Rectal smooth muscle tissue (tissue), 1 donor: ENCODE measurements at regions not wholly inside any gene's neighbourhood (a gene's known extent, or its start where the extent isn't known, plus 50 kb on each side); places are given as distances from the start of the nearest gene placed in this dataset.
"Not testable (repeated sequence)": the region's sequence is repeated elsewhere in the genome, so short reads cannot be mapped to it uniquely, and the experiment has no call there.

ENCODE experiments used
- H3K27ac ChIP-seq: one replicate; pipeline ENCODE4 v1.7.0; 2013; ENCODE audit warnings: low read depth, low read length, inconsistent platforms
- H3K27me3 ChIP-seq: one replicate; pipeline ENCODE4 v1.7.0; 2013; ENCODE audit warnings: low read length; ENCODE audit not compliant: control insufficient read depth, insufficient read depth
- H3K36me3 ChIP-seq: one replicate; pipeline ENCODE4 v1.7.0; 2013; ENCODE audit warnings: low read length; ENCODE audit not compliant: control insufficient read depth, insufficient read depth
- H3K4me1 ChIP-seq: one replicate; pipeline ENCODE4 v1.7.0; 2013; ENCODE audit warnings: low read length; ENCODE audit not compliant: control insufficient read depth, insufficient read depth
- H3K4me3 ChIP-seq: one replicate; pipeline ENCODE4 v1.7.0; 2013; ENCODE audit warnings: low read length
- H3K9ac ChIP-seq: one replicate; pipeline ENCODE4 v1.7.0; 2013; ENCODE audit warnings: low read length

DNA sequence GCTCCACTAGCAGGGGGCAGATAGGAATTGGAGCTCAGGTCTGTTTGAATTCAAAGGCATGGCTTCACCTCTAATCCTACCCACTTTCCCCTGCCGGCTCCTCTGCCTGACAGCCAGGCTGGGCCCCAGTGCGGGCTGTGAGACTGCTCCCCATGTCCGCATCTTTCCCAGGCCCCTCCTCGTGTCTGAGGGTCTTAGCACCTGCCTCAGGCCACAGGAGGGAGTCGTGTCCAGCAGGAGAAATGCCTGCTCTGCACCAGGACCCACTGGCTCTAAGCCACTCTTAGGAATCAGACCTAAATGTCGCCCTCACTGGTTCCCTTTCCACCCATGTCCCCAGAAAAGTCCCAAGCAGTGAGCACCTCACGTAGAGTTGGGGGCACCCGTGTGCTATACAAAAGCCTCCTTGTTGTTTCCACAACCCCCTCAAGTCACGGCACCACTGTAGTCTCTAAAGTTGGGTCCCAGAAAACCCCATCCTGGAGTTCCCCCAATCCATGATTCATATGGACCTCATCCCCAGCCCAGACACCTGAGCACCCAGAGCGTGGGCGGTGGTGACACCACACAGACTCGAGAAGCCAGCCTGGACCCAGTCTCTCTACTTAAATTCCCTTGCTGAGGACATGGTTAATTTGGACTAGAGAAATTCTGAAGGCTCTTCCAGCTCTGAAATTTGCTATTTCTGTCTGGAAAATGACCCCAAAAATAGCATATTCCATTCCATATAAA, 466.4 kb upstream of the ZMIZ1 start:
- no peak overlapping the region for H3K4me3 ChIP-seq
- H3K4me1 ChIP-seq, result peaks cover 2% of the 10 kb centered on the region
- no peak overlapping the region for H3K9ac ChIP-seq
- H3K27ac ChIP-seq, result no peak overlapping the region
- H3K36me3 ChIP-seq, result no peaks in the 10 kb centered on the region
- H3K27me3 ChIP-seq, result no peaks in the 10 kb centered on the region

DNA sequence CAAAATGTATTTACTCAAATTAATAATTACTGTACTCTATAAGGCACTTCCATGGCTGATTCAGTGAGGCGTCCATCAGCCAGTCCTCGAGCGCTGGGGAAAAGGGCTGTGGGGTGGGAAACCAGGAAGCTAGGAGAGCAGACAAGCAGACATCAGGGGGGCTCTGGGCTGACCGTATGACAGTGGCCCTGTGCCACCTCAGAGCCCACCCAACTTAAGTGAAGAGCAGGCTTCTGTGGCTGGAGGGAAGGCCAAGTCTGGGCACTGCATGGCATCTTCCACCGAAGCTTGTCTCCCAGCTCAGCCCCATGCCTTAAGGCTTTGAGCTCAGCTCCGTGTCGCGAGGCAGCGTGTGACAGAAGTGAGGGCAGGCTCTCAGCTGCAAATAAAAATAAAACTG, 464.5 kb upstream of the ZMIZ1 start:
- H3K27ac ChIP-seq, result no peak overlapping the region
- no peak overlapping the region for H3K9ac ChIP-seq
- no peak overlapping the region for H3K4me3 ChIP-seq
- H3K36me3 ChIP-seq, result no peaks in the 10 kb centered on the region
- H3K27me3 ChIP-seq, result no peaks in the 10 kb centered on the region
- H3K4me1 ChIP-seq, result no peaks in the 10 kb centered on the region

DNA sequence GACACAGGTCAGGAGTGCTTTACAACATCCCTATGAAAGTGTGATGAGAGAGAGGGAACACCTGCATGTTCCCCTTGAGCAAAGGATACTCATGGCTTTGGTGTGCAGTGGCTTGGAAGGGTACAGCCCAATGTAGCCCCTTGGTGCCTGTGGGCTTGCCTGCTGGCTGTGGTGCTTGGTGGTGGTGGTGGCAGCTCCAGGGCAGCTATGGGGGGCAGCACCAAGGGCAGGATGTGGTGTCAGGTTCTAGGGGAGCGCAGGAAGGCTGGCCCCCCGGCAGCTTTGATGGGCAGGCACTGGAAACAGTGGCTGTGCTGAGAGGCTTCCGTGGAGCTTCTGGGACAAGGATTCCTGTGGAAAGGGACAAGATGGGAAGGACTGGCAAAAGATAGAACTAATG, 464.0 kb upstream of the ZMIZ1 start:
- Histone ChIP-seq H3K4me3 (no peak overlapping the region), H3K4me1 (no peaks in the 10 kb centered on the region), H3K27ac (no peak overlapping the region), H3K36me3 (no peaks in the 10 kb centered on the region), H3K9ac (no peak overlapping the region), H3K27me3 (no peaks in the 10 kb centered on the region)

DNA sequence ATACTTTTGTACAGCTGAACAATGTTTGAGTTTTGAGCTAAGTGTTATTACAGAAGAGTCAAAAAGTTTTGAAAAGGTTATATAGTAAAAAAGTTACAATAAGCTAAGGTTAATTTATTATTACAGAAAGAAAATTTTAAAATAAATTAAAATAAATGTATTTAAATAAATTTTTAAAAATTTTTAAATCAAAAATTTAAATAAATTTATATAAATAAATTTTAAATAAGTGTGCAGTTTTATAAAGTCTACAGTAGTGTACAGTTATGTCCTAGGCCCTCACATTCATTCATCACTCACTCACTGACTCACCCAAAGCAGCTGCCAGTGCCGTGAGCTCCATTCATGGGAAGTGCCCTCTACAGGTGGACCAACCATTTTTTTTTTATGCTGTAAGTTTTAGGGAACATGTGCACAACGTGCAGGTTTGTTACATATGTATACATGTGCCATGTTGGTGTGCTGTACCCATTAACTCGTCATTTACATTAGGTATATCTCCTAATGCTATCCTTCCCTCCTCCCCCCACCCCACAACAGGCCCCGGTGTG, 462.9 kb upstream of the ZMIZ1 start:
- Histone ChIP-seq H3K27me3 (no peaks in the 10 kb centered on the region), H3K27ac (no peak overlapping the region), H3K4me1 (no peaks in the 10 kb centered on the region), H3K9ac (no peak overlapping the region), H3K36me3 (no peaks in the 10 kb centered on the region), H3K4me3 (no peak overlapping the region)

DNA sequence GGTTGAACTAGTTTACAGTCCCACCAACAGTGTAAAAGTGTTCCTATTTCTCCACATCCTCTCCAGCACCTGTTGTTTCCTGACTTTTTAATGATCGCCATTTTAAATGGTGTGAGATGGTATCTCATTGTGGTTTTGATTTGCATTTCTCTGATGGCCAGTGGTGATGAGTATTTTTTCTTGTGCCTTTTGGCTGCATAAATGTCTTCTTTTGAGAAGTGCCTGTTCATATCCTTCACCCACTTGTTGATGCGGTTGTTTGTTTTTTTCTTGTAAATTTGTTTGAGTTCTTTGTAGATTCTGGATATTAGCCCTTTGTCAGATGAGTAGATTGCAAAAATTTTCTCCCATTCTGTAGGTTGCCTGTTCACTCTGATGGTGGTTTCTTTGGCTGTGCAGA, 462.0 kb upstream of the ZMIZ1 start:
- H3K36me3 ChIP-seq, H3K4me3 ChIP-seq, H3K9ac ChIP-seq, H3K27ac ChIP-seq, H3K4me1 ChIP-seq, H3K27me3 ChIP-seq: not testable (repeated sequence)

DNA sequence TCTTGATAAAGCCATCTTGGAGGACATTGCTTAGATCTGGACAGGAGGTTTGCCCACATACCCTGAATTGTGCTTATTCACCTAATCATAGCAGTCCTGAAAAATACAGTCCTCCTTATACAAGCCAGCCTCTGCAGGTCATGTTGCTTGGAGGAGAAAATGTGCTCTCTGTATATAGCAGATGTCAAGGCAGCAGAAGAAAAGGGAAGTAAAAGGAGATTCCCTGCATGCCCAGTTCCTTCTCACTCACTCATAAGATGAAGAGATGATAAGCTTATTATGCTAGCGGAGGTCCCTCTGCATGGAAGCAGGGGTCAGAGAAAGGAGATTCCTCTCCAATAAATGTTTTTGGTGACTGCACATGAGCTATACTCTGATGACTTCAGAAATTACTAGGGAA, 458.8 kb upstream of the ZMIZ1 start:
- Histone ChIP-seq H3K27me3 (no peaks in the 10 kb centered on the region), H3K4me3 (no peak overlapping the region), H3K4me1 (no peaks in the 10 kb centered on the region), H3K27ac (no peak overlapping the region), H3K9ac (no peak overlapping the region), H3K36me3 (no peaks in the 10 kb centered on the region)

DNA sequence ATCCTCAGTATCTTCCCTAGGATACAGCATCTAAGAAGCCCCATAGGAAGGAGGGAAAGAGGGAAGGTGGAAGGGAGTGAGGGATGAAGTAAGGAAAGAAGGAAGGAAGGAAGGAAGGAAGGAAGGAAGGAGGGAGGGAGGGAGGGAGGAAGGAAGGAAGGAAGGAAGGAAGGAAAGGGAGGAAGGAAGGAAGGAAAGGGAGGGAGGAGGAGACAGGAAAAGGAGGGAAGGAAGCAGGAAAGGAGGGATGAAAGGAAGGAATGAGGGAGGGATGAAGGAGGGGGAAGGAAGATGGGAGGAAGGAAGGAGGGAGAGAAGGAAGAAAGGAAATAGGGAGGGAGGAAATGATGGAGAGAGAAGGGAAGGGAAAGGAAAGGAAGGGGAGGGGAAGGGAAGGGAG, 455.6 kb upstream of the ZMIZ1 start:
- Histone ChIP-seq H3K4me3 (no peak overlapping the region), H3K4me1 (no peaks in the 10 kb centered on the region), H3K9ac (no peak overlapping the region), H3K36me3 (no peaks in the 10 kb centered on the region), H3K27ac (no peak overlapping the region), H3K27me3 (no peaks in the 10 kb centered on the region)

DNA sequence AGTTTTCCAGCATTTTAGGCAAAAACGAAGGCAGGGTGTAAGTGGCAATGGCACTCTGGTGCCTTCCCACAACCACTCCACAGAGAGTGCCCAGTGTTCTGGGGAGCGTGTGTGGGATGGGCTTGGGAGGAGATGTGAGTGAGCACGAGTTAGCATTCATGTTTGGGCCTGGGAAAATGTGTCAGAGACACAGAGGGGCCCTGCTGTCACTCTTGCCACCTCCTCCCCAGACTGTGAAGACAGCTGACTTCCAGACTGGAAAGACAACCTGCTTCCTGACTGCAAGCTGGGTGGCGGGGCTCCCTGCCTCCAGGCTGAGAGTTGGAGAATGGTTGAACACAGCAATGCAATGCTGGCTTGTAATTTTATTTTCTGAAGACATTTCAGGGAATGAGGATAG, 454.5 kb upstream of the ZMIZ1 start:
- Histone ChIP-seq H3K27me3 (no peaks in the 10 kb centered on the region), H3K4me1 (no peaks in the 10 kb centered on the region)

DNA sequence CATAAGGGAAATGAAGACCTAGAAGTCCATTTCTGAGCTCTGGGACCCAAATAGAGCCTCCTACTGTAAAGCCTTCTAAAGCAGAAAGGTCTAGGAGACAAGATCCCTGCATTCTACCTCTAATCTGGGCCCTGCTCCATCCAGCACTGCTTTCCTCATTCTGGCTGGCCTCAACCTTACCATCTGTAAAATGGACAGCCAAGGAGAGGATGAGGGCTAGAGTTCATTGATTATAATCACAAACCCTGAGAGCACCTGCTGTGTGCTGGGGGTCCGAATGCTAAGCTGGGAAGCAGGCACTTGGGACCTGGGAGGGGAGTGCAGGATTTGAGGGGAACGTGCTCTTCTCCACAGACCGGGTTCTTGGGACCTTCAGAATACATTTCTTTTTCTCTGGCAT, 454.0 kb upstream of the ZMIZ1 start:
- no peak overlapping the region for H3K9ac ChIP-seq
- no peak overlapping the region for H3K27ac ChIP-seq
- no peak overlapping the region for H3K4me3 ChIP-seq
- H3K4me1 ChIP-seq, result peaks cover 4% of the 10 kb centered on the region
- no peaks in the 10 kb centered on the region for H3K36me3 ChIP-seq
- H3K27me3 ChIP-seq, result no peaks in the 10 kb centered on the region

More for the DNA sequence above, 454.5 kb upstream of the ZMIZ1 start:
- Histone ChIP-seq H3K27ac (no peak overlapping the region), H3K36me3 (no peaks in the 10 kb centered on the region), H3K4me3 (no peak overlapping the region), H3K9ac (no peak overlapping the region)

DNA sequence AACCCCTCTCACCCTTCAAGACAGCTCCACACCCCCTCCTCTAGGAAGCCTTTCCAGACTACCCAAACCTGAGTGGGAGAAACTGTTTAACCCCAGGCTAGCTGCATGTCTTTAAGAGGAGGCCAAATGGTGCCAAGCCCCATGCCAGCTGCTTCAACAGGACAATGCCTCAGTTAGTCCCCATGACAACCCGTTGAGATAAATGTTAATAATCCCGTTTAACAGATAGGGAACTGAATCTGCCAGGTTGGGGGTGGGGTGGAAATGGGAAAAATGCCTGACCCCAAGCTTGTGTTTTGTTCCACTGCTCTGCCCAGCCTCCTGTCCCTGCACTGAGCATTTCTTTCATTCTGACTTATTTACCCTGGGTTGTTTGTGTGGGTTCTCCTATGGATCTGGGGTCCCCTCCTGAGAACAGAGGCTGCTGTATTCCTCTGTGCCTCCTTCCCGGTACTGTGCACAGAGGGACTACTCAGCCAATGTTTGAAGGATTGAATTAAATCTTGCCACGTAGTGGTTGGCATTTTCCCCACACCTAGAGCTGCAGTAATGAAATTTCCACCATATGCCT, 452.6 kb upstream of the ZMIZ1 start:
- H3K9ac ChIP-seq, result no peak overlapping the region
- peaks cover 4% of the 10 kb centered on the region for H3K4me1 ChIP-seq
- no peak overlapping the region for H3K4me3 ChIP-seq
- H3K27me3 ChIP-seq, result no peaks in the 10 kb centered on the region
- no peaks in the 10 kb centered on the region for H3K36me3 ChIP-seq
- H3K27ac ChIP-seq, result no peak overlapping the region

DNA sequence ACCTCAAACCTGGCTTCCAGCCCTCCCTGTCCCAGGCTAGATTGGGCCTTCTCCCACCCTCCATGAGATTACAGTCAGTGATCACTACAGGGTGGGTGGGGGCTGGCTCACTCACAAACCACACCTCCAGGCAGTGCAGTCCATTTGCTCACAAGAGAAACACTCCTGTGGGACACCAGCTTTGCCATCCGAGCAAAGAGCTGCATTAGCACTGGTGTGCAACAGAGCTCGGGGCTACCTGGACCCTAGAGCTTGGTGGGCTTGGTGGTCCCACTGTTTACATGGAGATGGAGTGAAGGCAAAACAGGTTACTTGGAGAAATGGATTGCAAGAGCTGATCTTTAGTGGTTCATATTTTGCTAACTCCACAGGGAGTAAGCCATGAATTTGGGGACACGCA, 451.7 kb upstream of the ZMIZ1 start:
- Histone ChIP-seq H3K4me3 (no peak overlapping the region), H3K27me3 (no peaks in the 10 kb centered on the region), H3K4me1 (peaks cover 4% of the 10 kb centered on the region), H3K9ac (no peak overlapping the region), H3K36me3 (no peaks in the 10 kb centered on the region), H3K27ac (no peak overlapping the region)

DNA sequence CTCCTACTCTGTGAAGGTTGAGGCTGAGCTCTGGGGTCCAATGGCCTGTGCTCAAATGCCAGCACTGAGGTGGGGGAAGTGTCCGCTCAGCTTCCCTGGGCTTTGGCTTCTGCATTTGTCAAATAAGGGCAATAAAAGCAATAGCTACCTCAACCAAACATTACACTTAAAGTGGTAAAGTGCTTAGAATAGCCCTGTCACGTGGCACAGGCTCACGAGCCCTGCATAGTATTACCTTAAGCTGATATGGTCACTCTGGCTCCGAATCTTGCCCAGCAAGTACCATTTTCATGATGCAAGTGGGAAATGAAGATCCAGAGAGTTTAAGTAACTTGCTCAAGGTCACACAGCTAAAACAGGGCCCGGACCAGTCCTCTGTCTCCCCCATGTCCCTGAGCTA, 451.1 kb upstream of the ZMIZ1 start:
- Histone ChIP-seq H3K36me3 (no peaks in the 10 kb centered on the region), H3K9ac (no peak overlapping the region), H3K27ac (no peak overlapping the region), H3K4me1 (peaks cover 4% of the 10 kb centered on the region), H3K27me3 (no peaks in the 10 kb centered on the region), H3K4me3 (no peak overlapping the region)

DNA sequence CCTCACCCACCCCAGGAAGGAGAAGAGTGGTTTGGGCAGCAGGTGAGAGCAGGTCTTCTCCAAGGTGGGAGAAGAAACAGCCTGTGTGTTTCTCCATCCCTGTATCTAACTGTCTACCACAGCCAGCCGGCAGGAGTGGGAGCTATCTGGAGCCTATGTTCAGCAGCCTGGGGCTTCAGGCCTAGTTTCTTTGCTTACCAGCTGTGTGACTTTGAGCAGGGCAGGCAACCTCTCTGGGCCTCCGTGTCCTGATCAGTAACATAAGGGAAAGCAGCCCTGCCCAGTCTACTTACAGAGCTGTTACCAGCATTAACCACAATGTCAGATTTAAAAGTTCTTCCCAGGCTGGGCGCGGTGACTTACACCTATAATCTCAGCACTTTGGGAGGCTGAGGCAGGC, 450.7 kb upstream of the ZMIZ1 start:
- Histone ChIP-seq H3K27me3 (no peaks in the 10 kb centered on the region), H3K4me1 (peaks cover 4% of the 10 kb centered on the region), H3K4me3 (no peak overlapping the region), H3K36me3 (no peaks in the 10 kb centered on the region), H3K27ac (no peak overlapping the region), H3K9ac (no peak overlapping the region)
